ENCODE measurements at regions not wholly inside any gene's neighbourhood (a gene's known extent, or its start where the extent isn't known, plus 50 kb on each side); places are given as distances from the start of the nearest gene placed in this dataset.

GRCh38 chr7:110246118-110246517, 844.8 kb upstream of the LRRN3 start:
- Histone ChIP-seq H3K4me1 (ENCODE audit: insufficient read depth, insufficient read length) (no peaks in the 10 kb centered on the region), H3K4me3 (ENCODE audit: insufficient read length, low read depth) (no peak overlapping the region)

DNA sequence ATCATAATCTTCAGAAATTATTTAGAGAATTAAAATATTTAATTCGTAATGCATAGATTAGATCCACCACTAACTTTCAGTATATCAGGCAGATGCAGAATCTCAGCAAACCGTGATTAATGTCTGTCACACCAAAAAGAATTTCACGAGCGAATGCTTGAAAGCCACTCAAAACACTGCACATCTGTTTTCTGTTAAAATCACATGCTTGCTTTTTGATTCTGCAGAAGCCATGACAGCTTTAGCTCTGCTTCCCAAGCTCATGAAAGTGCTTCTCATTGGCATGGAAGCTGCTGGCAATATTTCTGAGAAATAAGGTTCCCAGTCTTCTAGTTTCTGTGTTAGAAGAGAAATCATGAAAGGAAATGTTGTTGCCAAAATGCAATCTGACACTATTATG, 837.8 kb upstream of the LRRN3 start:
- DNase-seq (ENCODE audit: low read depth, low spot score): no peak
- H3K4me1 ChIP-seq (ENCODE audit: insufficient read depth, insufficient read length): no peaks in the 10 kb centered on the region
- no peak overlapping the region for H3K9ac ChIP-seq (ENCODE audit: insufficient read length, low read depth)
- TF ChIP-seq ZNF274 (IDR thresholded peaks at IDR 0.05; ENCODE audit: low read depth, low read length) (no peak), YY1 (IDR thresholded peaks at IDR 0.05; ENCODE audit: insufficient read depth, insufficient read length) (no peak), SUZ12 (IDR thresholded peaks at IDR 0.05; ENCODE audit: extremely low read depth, insufficient read depth, insufficient read length) (no peak)
- H3K9me3 ChIP-seq (ENCODE audit: insufficient read depth, low read length): no peaks in the 10 kb centered on the region
- H3K27me3 ChIP-seq (ENCODE audit: insufficient read depth, insufficient read length): no peaks in the 10 kb centered on the region
- no peaks in the 10 kb centered on the region for H3K36me3 ChIP-seq (ENCODE audit: insufficient read depth, insufficient read length, low read length)
- H3K4me3 ChIP-seq (ENCODE audit: insufficient read length, low read depth): no peak overlapping the region

More at GRCh38 chr7:110246118-110246517, 844.8 kb upstream of the LRRN3 start:
- Histone ChIP-seq H3K9me3 (ENCODE audit: insufficient read depth, low read length) (no peaks in the 10 kb centered on the region), H3K27me3 (ENCODE audit: insufficient read depth, insufficient read length) (no peaks in the 10 kb centered on the region), H3K9ac (ENCODE audit: insufficient read length, low read depth) (no peak overlapping the region), H3K36me3 (ENCODE audit: insufficient read depth, insufficient read length, low read length) (no peaks in the 10 kb centered on the region)
- no peak for DNase-seq (ENCODE audit: low read depth, low spot score)
- no peak for TF ChIP-seq SUZ12 (IDR thresholded peaks at IDR 0.05; ENCODE audit: extremely low read depth, insufficient read depth, insufficient read length)
- no peak for TF ChIP-seq ZNF274 (IDR thresholded peaks at IDR 0.05; ENCODE audit: low read depth, low read length)
- TF ChIP-seq YY1 (IDR thresholded peaks at IDR 0.05; ENCODE audit: insufficient read depth, insufficient read length): no peak

GRCh38 chr7:110257673-110258072, 833.3 kb upstream of the LRRN3 start:
- Histone ChIP-seq H3K4me3 (ENCODE audit: insufficient read length, low read depth) (no peak overlapping the region), H3K27me3 (ENCODE audit: insufficient read depth, insufficient read length) (no peaks in the 10 kb centered on the region), H3K9me3 (ENCODE audit: insufficient read depth, low read length) (no peaks in the 10 kb centered on the region), H3K4me1 (ENCODE audit: insufficient read depth, insufficient read length) (no peaks in the 10 kb centered on the region), H3K9ac (ENCODE audit: insufficient read length, low read depth) (no peak overlapping the region), H3K36me3 (ENCODE audit: insufficient read depth, insufficient read length, low read length) (no peaks in the 10 kb centered on the region)
- no peak for DNase-seq (ENCODE audit: low read depth, low spot score)
- TF ChIP-seq ZNF274 (IDR thresholded peaks at IDR 0.05; ENCODE audit: low read depth, low read length) (no peak), SUZ12 (IDR thresholded peaks at IDR 0.05; ENCODE audit: extremely low read depth, insufficient read depth, insufficient read length) (no peak), YY1 (IDR thresholded peaks at IDR 0.05; ENCODE audit: insufficient read depth, insufficient read length) (no peak)

- Histone ChIP-seq H3K36me3 (ENCODE audit: insufficient read depth, insufficient read length, low read length) (no peaks in the 10 kb centered on the region), H3K9me3 (ENCODE audit: insufficient read depth, low read length) (no peaks in the 10 kb centered on the region), H3K4me3 (ENCODE audit: insufficient read length, low read depth) (no peak overlapping the region), H3K9ac (ENCODE audit: insufficient read length, low read depth) (no peak overlapping the region), H3K4me1 (ENCODE audit: insufficient read depth, insufficient read length) (no peaks in the 10 kb centered on the region), H3K27me3 (ENCODE audit: insufficient read depth, insufficient read length) (no peaks in the 10 kb centered on the region)
- DNase-seq (ENCODE audit: low read depth, low spot score): no peak
- TF ChIP-seq ZNF274 (IDR thresholded peaks at IDR 0.05; ENCODE audit: low read depth, low read length) (no peak), YY1 (IDR thresholded peaks at IDR 0.05; ENCODE audit: insufficient read depth, insufficient read length) (no peak), SUZ12 (IDR thresholded peaks at IDR 0.05; ENCODE audit: extremely low read depth, insufficient read depth, insufficient read length) (no peak)
These were observed 828.7 kb upstream of the LRRN3 start for GRCh38 chr7:110262251-110262650.

DNA sequence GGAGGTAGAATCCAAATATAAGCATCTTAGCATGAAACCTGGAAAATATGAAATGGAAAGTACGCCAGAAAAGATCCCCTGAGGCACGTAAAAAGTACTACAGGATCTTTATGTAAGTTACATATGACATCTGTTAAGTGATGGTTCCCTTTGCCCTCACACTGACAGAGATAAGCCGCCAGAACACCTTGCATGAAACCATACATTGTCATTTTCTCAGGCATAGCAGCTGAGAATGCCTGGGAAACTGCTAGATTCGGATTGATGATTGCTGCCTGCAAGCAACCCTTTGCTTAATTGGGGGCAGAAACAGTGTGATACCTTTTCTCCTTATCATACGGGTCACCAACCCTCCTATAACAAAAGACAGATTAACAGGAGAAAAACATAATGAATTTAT, 826.6 kb upstream of the LRRN3 start:
- Histone ChIP-seq H3K36me3 (ENCODE audit: insufficient read depth, insufficient read length, low read length) (no peaks in the 10 kb centered on the region), H3K4me3 (ENCODE audit: insufficient read length, low read depth) (no peak overlapping the region), H3K9me3 (ENCODE audit: insufficient read depth, low read length) (no peaks in the 10 kb centered on the region), H3K4me1 (ENCODE audit: insufficient read depth, insufficient read length) (no peaks in the 10 kb centered on the region), H3K27me3 (ENCODE audit: insufficient read depth, insufficient read length) (no peaks in the 10 kb centered on the region), H3K9ac (ENCODE audit: insufficient read length, low read depth) (no peak overlapping the region)
- TF ChIP-seq ZNF274 (IDR thresholded peaks at IDR 0.05; ENCODE audit: low read depth, low read length): no peak
- TF ChIP-seq SUZ12 (IDR thresholded peaks at IDR 0.05; ENCODE audit: extremely low read depth, insufficient read depth, insufficient read length): no peak
- no peak for TF ChIP-seq YY1 (IDR thresholded peaks at IDR 0.05; ENCODE audit: insufficient read depth, insufficient read length)
- no peak for DNase-seq (ENCODE audit: low read depth, low spot score)

GRCh38 chr7:110281362-110281761, 809.6 kb upstream of the LRRN3 start:
- no peaks in the 10 kb centered on the region for H3K36me3 ChIP-seq (ENCODE audit: insufficient read depth, insufficient read length, low read length)
- no peak for TF ChIP-seq YY1 (IDR thresholded peaks at IDR 0.05; ENCODE audit: insufficient read depth, insufficient read length)
- no peak for TF ChIP-seq ZNF274 (IDR thresholded peaks at IDR 0.05; ENCODE audit: low read depth, low read length)
- no peak for TF ChIP-seq SUZ12 (IDR thresholded peaks at IDR 0.05; ENCODE audit: extremely low read depth, insufficient read depth, insufficient read length)
- DNase-seq (ENCODE audit: low read depth, low spot score): no peak

DNA sequence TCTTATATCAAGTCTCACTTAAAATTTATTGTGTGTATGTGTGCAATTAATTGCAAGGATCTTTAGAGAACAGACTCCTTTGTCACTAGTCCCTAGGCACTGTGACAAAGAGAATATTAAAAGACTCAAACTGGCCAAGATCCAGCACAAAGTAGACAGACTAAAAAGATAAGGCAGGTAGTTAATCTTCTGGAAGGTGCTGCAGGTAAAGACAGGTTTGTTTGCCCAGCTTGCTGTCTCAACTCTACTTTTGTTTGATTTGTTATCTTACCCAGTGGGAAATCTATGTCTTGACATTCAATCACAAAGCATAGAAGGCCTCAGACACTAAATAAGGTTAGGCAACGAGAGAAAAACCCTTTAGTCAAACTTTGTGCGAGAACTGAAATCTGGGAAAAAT, 807.9 kb upstream of the LRRN3 start:
- Histone ChIP-seq H3K4me3 (ENCODE audit: insufficient read length, low read depth) (no peak overlapping the region), H3K9me3 (ENCODE audit: insufficient read depth, low read length) (no peaks in the 10 kb centered on the region), H3K36me3 (ENCODE audit: insufficient read depth, insufficient read length, low read length) (no peaks in the 10 kb centered on the region), H3K27me3 (ENCODE audit: insufficient read depth, insufficient read length) (no peaks in the 10 kb centered on the region), H3K9ac (ENCODE audit: insufficient read length, low read depth) (no peak overlapping the region), H3K4me1 (ENCODE audit: insufficient read depth, insufficient read length) (no peaks in the 10 kb centered on the region)
- no peak for DNase-seq (ENCODE audit: low read depth, low spot score)
- TF ChIP-seq YY1 (IDR thresholded peaks at IDR 0.05; ENCODE audit: insufficient read depth, insufficient read length): no peak
- TF ChIP-seq ZNF274 (IDR thresholded peaks at IDR 0.05; ENCODE audit: low read depth, low read length): no peak
- no peak for TF ChIP-seq SUZ12 (IDR thresholded peaks at IDR 0.05; ENCODE audit: extremely low read depth, insufficient read depth, insufficient read length)

More at GRCh38 chr7:110281362-110281761, 809.6 kb upstream of the LRRN3 start:
- Histone ChIP-seq H3K4me3 (ENCODE audit: insufficient read length, low read depth) (no peak overlapping the region), H3K4me1 (ENCODE audit: insufficient read depth, insufficient read length) (no peaks in the 10 kb centered on the region), H3K9me3 (ENCODE audit: insufficient read depth, low read length) (no peaks in the 10 kb centered on the region), H3K9ac (ENCODE audit: insufficient read length, low read depth) (no peak overlapping the region), H3K27me3 (ENCODE audit: insufficient read depth, insufficient read length) (no peaks in the 10 kb centered on the region)
